ENCODE measurements at regions not wholly inside any gene's neighbourhood (a gene's known extent, or its start where the extent isn't known, plus 50 kb on each side); places are given as distances from the start of the nearest gene placed in this dataset.

- H3K4me3 Mint-ChIP-seq: no peak overlapping the region
- H3K4me1 ChIP-seq (ENCODE audit: insufficient read depth, low read length): no peaks in the 10 kb centered on the region
- no peaks in the 10 kb centered on the region for H3K36me3 ChIP-seq (ENCODE audit: insufficient read depth, low read length)
- no peaks in the 10 kb centered on the region for H3K9me3 ChIP-seq (ENCODE audit: low read length)
- H3K27ac ChIP-seq (ENCODE audit: low read depth, low read length): no peak overlapping the region
- CTCF ChIA-PET: no interaction called here
- no peak overlapping the region for H3K27ac Mint-ChIP-seq
- POLR2A ChIA-PET: no interaction called here
- H3K27me3 ChIP-seq (ENCODE audit: insufficient read depth, low read length, poor library complexity, severe bottlenecking): no peaks in the 10 kb centered on the region
- no peak overlapping the region for H3K4me3 ChIP-seq (ENCODE audit: low read length)
- H3K9me3 Mint-ChIP-seq: peaks cover 2 to 16% (median 12%) of the 10 kb centered on the region in 5 donors
- H3K27me3 Mint-ChIP-seq: peaks cover 0 to 2% of the 10 kb centered on the region in 2 donors
- no peaks in the 10 kb centered on the region for H3K4me1 Mint-ChIP-seq
- H3K36me3 Mint-ChIP-seq: no peaks in the 10 kb centered on the region
- DNase-seq: no peak
Observed at GRCh38 chr11:133608496-133608895, 76.2 kb upstream of the OPCML start.

DNA sequence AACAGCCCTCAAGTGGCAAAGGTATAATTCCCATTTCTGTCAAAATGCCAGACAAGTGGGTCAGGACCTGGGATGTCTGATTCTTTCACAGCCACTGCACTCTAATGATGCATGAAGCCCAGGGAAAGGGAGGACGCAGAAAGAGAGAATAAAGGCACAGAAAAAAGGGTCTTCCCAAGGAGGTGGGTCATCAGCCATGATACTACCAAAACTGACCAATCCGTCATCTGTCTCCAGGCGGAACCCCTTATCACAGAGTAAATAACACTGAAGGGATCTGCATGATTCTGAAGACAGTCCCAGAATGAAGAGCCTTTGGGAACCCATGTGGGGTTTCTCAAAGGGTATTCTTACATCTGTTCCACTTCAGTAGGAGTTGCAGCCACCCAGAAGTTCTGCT lies 73.8 kb upstream of the OPCML start:
- no peaks in the 10 kb centered on the region for H3K27me3 ChIP-seq (ENCODE audit: insufficient read depth, low read length, poor library complexity, severe bottlenecking)
- no peaks in the 10 kb centered on the region for H3K9me3 ChIP-seq (ENCODE audit: low read length)
- no peak overlapping the region for H3K27ac ChIP-seq (ENCODE audit: low read depth, low read length)
- DNase-seq: no peak
- no peak overlapping the region for H3K4me3 Mint-ChIP-seq
- no peaks in the 10 kb centered on the region for H3K36me3 ChIP-seq (ENCODE audit: insufficient read depth, low read length)
- peaks cover 0 to 4% of the 10 kb centered on the region in 2 donors for H3K27me3 Mint-ChIP-seq
- no peaks in the 10 kb centered on the region for H3K36me3 Mint-ChIP-seq
- H3K27ac Mint-ChIP-seq: no peak overlapping the region
- H3K9me3 Mint-ChIP-seq: peaks cover 2 to 16% (median 11%) of the 10 kb centered on the region in 5 donors
- ChIA-PET POLR2A (no interaction called here), CTCF (no interaction called here)
- no peaks in the 10 kb centered on the region for H3K4me1 ChIP-seq (ENCODE audit: insufficient read depth, low read length)
- H3K4me3 ChIP-seq (ENCODE audit: low read length): no peak overlapping the region
- H3K4me1 Mint-ChIP-seq: no peaks in the 10 kb centered on the region

GRCh38 chr11:133605482-133605881 lies 73.2 kb upstream of the OPCML start:
- no peaks in the 10 kb centered on the region for H3K4me1 ChIP-seq (ENCODE audit: insufficient read depth, low read length)
- Mint-ChIP-seq H3K27me3 (peaks cover 0 to 4% of the 10 kb centered on the region in 2 donors), H3K4me3 (no peak overlapping the region), H3K9me3 (peaks cover 0 to 16% (median 4%) of the 10 kb centered on the region in 5 donors), H3K36me3 (no peaks in the 10 kb centered on the region), H3K4me1 (no peaks in the 10 kb centered on the region), H3K27ac (no peak overlapping the region)
- H3K36me3 ChIP-seq (ENCODE audit: insufficient read depth, low read length): no peaks in the 10 kb centered on the region
- DNase-seq: no peak
- no peak overlapping the region for H3K27ac ChIP-seq (ENCODE audit: low read depth, low read length)
- H3K27me3 ChIP-seq (ENCODE audit: insufficient read depth, low read length, poor library complexity, severe bottlenecking): no peaks in the 10 kb centered on the region
- ChIA-PET POLR2A (no interaction called here), CTCF (no interaction called here)
- H3K9me3 ChIP-seq (ENCODE audit: low read length): no peaks in the 10 kb centered on the region
- no peak overlapping the region for H3K4me3 ChIP-seq (ENCODE audit: low read length)

GRCh38 chr11:133601641-133602040 lies 69.3 kb upstream of the OPCML start:
- DNase-seq: no peak
- Histone ChIP-seq H3K4me3 (ENCODE audit: low read length) (no peak overlapping the region), H3K36me3 (ENCODE audit: insufficient read depth, low read length) (no peaks in the 10 kb centered on the region), H3K27me3 (ENCODE audit: insufficient read depth, low read length, poor library complexity, severe bottlenecking) (no peaks in the 10 kb centered on the region), H3K27ac (ENCODE audit: low read depth, low read length) (no peak overlapping the region), H3K9me3 (ENCODE audit: low read length) (no peaks in the 10 kb centered on the region), H3K4me1 (ENCODE audit: insufficient read depth, low read length) (no peaks in the 10 kb centered on the region)
- no peak overlapping the region for H3K4me3 Mint-ChIP-seq
- no peaks in the 10 kb centered on the region for H3K4me1 Mint-ChIP-seq
- no peak overlapping the region for H3K27ac Mint-ChIP-seq
- peaks cover 0 to 7% (median 3%) of the 10 kb centered on the region in 5 donors for H3K9me3 Mint-ChIP-seq
- H3K36me3 Mint-ChIP-seq: no peaks in the 10 kb centered on the region
- ChIA-PET POLR2A (no interaction called here), CTCF (no interaction called here)
- peaks cover 0 to 2% of the 10 kb centered on the region in 2 donors for H3K27me3 Mint-ChIP-seq

DNA sequence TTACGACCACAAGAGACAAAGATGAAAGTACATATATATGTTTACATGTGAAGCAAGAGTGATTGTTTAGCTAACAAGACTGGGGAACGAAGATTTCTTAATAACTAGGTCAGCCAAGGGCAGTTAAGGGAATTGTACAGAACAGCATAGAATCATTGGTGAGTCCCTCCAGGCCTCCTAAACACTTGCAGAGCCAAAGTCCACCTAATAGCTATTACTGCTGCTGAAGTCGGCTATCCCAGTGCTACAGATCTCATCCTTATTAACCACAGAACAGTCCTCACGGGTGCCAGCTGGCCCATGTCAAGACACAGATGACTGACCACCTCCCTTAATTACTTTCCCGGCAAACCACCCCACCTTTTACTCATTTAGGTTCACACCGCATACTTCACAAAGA lies 68.5 kb upstream of the OPCML start:
- Histone ChIP-seq H3K4me3 (ENCODE audit: low read length) (no peak overlapping the region), H3K27me3 (ENCODE audit: insufficient read depth, low read length, poor library complexity, severe bottlenecking) (no peaks in the 10 kb centered on the region), H3K9me3 (ENCODE audit: low read length) (no peaks in the 10 kb centered on the region), H3K36me3 (ENCODE audit: insufficient read depth, low read length) (no peaks in the 10 kb centered on the region), H3K4me1 (ENCODE audit: insufficient read depth, low read length) (no peaks in the 10 kb centered on the region), H3K27ac (ENCODE audit: low read depth, low read length) (no peak overlapping the region)
- H3K9me3 Mint-ChIP-seq: peaks cover 0 to 9% (median 3%) of the 10 kb centered on the region in 5 donors
- no peaks in the 10 kb centered on the region for H3K4me1 Mint-ChIP-seq
- no peaks in the 10 kb centered on the region for H3K36me3 Mint-ChIP-seq
- POLR2A ChIA-PET: no interaction called here
- no peak for DNase-seq
- H3K4me3 Mint-ChIP-seq: no peak overlapping the region
- CTCF ChIA-PET: no interaction called here
- H3K27me3 Mint-ChIP-seq: peaks cover 0 to 2% of the 10 kb centered on the region in 2 donors
- H3K27ac Mint-ChIP-seq: no peak overlapping the region

DNA sequence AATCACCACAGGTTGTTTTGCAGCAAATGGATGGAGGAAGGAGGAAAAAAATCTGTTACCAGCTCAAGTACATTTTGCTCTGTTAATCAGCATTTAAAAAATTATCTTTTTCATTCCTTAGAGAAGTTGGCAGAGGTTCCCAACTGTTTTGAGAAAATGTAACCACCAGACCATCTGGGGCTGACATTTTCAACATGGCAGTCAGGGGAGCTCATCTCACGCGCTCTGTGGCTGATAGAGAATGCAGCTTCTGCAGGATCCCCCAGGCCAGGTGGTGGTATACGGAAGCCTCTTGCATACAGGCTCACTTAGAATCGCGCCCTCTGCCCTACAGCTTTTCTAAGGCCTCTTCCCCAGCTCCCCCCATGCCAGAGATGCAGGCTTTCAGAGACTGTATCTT lies 68.0 kb upstream of the OPCML start:
- POLR2A ChIA-PET: no interaction called here
- no peak for DNase-seq
- CTCF ChIA-PET: no interaction called here

GRCh38 chr11:133598906-133599305 lies 66.6 kb upstream of the OPCML start:
- Mint-ChIP-seq H3K27ac (no peak overlapping the region), H3K4me3 (no peak overlapping the region), H3K9me3 (peaks cover 0 to 7% (median 3%) of the 10 kb centered on the region in 5 donors), H3K27me3 (peaks cover 0 to 2% of the 10 kb centered on the region in 2 donors), H3K36me3 (no peaks in the 10 kb centered on the region), H3K4me1 (no peaks in the 10 kb centered on the region)
- Histone ChIP-seq H3K4me1 (ENCODE audit: insufficient read depth, low read length) (no peaks in the 10 kb centered on the region), H3K9me3 (ENCODE audit: low read length) (no peaks in the 10 kb centered on the region), H3K36me3 (ENCODE audit: insufficient read depth, low read length) (no peaks in the 10 kb centered on the region), H3K4me3 (ENCODE audit: low read length) (no peak overlapping the region), H3K27me3 (ENCODE audit: insufficient read depth, low read length, poor library complexity, severe bottlenecking) (no peaks in the 10 kb centered on the region), H3K27ac (ENCODE audit: low read depth, low read length) (no peak overlapping the region)
- DNase-seq: no peak
- CTCF ChIA-PET: no interaction called here
- POLR2A ChIA-PET: no interaction called here

More for the DNA sequence above, 68.0 kb upstream of the OPCML start:
- Mint-ChIP-seq H3K9me3 (peaks cover 0 to 9% (median 3%) of the 10 kb centered on the region in 5 donors), H3K27me3 (peaks cover 0 to 2% of the 10 kb centered on the region in 2 donors), H3K4me3 (no peak overlapping the region), H3K27ac (no peak overlapping the region), H3K36me3 (no peaks in the 10 kb centered on the region), H3K4me1 (no peaks in the 10 kb centered on the region)
- no peaks in the 10 kb centered on the region for H3K27me3 ChIP-seq (ENCODE audit: insufficient read depth, low read length, poor library complexity, severe bottlenecking)
- no peaks in the 10 kb centered on the region for H3K36me3 ChIP-seq (ENCODE audit: insufficient read depth, low read length)
- H3K4me1 ChIP-seq (ENCODE audit: insufficient read depth, low read length): no peaks in the 10 kb centered on the region
- H3K27ac ChIP-seq (ENCODE audit: low read depth, low read length): no peak overlapping the region
- H3K4me3 ChIP-seq (ENCODE audit: low read length): no peak overlapping the region
- no peaks in the 10 kb centered on the region for H3K9me3 ChIP-seq (ENCODE audit: low read length)

DNA sequence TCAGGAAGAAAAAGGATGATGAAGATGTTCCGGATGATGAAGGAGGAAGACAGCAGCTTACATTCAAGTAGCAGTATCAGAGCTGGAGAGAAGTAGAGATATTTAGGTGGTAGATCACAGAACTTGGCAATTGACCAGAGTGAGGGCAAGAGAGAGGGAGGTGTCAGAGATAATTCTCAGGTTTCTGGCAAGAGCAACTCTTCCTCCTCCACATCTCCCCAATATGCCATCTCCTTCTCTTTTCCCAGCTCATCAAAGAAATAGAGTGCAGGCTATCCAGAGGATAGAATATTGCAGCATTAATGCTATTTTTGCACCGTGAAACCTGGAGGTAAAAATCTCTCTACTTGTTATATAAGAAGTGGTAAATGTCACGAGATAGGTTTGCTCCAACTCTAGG lies 64.9 kb upstream of the OPCML start:
- H3K4me3 Mint-ChIP-seq: no peak overlapping the region

GRCh38 chr11:133595998-133596590 lies 63.8 kb upstream of the OPCML start:
- H3K4me1 ChIP-seq (ENCODE audit: insufficient read depth, low read length): no peaks in the 10 kb centered on the region
- no peaks in the 10 kb centered on the region for H3K27me3 ChIP-seq (ENCODE audit: insufficient read depth, low read length, poor library complexity, severe bottlenecking)
- no peak overlapping the region for H3K4me3 Mint-ChIP-seq
- H3K27ac ChIP-seq (ENCODE audit: low read depth, low read length): no peak overlapping the region
- ChIA-PET CTCF (no interaction called here), POLR2A (no interaction called here)
- H3K36me3 Mint-ChIP-seq: no peaks in the 10 kb centered on the region
- peaks cover 0 to 7% (median 3%) of the 10 kb centered on the region in 5 donors for H3K9me3 Mint-ChIP-seq
- DNase-seq: no peak
- H3K4me3 ChIP-seq (ENCODE audit: low read length): no peak overlapping the region
- no peaks in the 10 kb centered on the region for H3K27me3 Mint-ChIP-seq
- H3K4me1 Mint-ChIP-seq: no peaks in the 10 kb centered on the region
- no peaks in the 10 kb centered on the region for H3K9me3 ChIP-seq (ENCODE audit: low read length)
- H3K27ac Mint-ChIP-seq: no peak overlapping the region
- H3K36me3 ChIP-seq (ENCODE audit: insufficient read depth, low read length): no peaks in the 10 kb centered on the region

More for the DNA sequence above, 64.9 kb upstream of the OPCML start:
- Mint-ChIP-seq H3K27me3 (peaks cover 0 to 2% of the 10 kb centered on the region in 2 donors), H3K4me1 (no peaks in the 10 kb centered on the region), H3K27ac (no peak overlapping the region), H3K9me3 (peaks cover 0 to 8% (median 3%) of the 10 kb centered on the region in 5 donors), H3K36me3 (no peaks in the 10 kb centered on the region)
- POLR2A ChIA-PET: no interaction called here
- H3K4me1 ChIP-seq (ENCODE audit: insufficient read depth, low read length): no peaks in the 10 kb centered on the region
- no peak overlapping the region for H3K27ac ChIP-seq (ENCODE audit: low read depth, low read length)
- H3K4me3 ChIP-seq (ENCODE audit: low read length): no peak overlapping the region
- DNase-seq: no peak
- CTCF ChIA-PET: no interaction called here
- H3K9me3 ChIP-seq (ENCODE audit: low read length): no peaks in the 10 kb centered on the region
- no peaks in the 10 kb centered on the region for H3K27me3 ChIP-seq (ENCODE audit: insufficient read depth, low read length, poor library complexity, severe bottlenecking)
- no peaks in the 10 kb centered on the region for H3K36me3 ChIP-seq (ENCODE audit: insufficient read depth, low read length)

All from CD8-positive, alpha-beta memory T cell (primary cell).